HUDEP-2 (cell line): ENCODE measurements at regions not wholly inside any gene's neighbourhood (a gene's known extent, or its start where the extent isn't known, plus 50 kb on each side); places are given as distances from the start of the nearest gene placed in this dataset.
A peak's percentile ranks its signal among the peaks of the same experiment; 100 is the strongest.
"Not testable (repeated sequence)": the region's sequence is repeated elsewhere in the genome, so short reads cannot be mapped to it uniquely, and the experiment has no call there.

Experiments
- DNase-seq, 76 experiments: peaks; one replicate each; lab custom pipeline; 2025; ENCODE audit not compliant: unreplicated experiment in 76 of 76; lab: John Stamatoyannopoulos, UW

- no peak for DNase-seq
These were observed 333.9 kb upstream of the CNR1 start for GRCh38 chr6:88499845-88500699.

GRCh38 chr6:88499436-88499835, 333.3 kb upstream of the CNR1 start:
- DNase-seq: no peak

- not testable (repeated sequence) for DNase-seq
These were observed 331.3 kb upstream of the CNR1 start for GRCh38 chr6:88497403-88497802.

GRCh38 chr6:88494401-88495140, 328.4 kb upstream of the CNR1 start:
- no peak for DNase-seq

GRCh38 chr6:88493717-88494116, 327.6 kb upstream of the CNR1 start:
- no peak for DNase-seq

- peak in 4 of 76 experiments; percentile 7 to 13 (median 12) for DNase-seq
These were observed 326.7 kb upstream of the CNR1 start for GRCh38 chr6:88492824-88493223.

- no peak for DNase-seq
These were observed 326.1 kb upstream of the CNR1 start for GRCh38 chr6:88492241-88492640.

GRCh38 chr6:88491266-88491880, 325.2 kb upstream of the CNR1 start:
- no peak for DNase-seq

GRCh38 chr6:88490908-88491264, 324.7 kb upstream of the CNR1 start:
- no peak for DNase-seq

- no peak for DNase-seq
These were observed 324.2 kb upstream of the CNR1 start for GRCh38 chr6:88490195-88490907.

GRCh38 chr6:88483424-88483823, 317.3 kb upstream of the CNR1 start:
- DNase-seq: no peak

- no peak for DNase-seq
These were observed 316.3 kb upstream of the CNR1 start for GRCh38 chr6:88482465-88482864.

- DNase-seq: no peak
These were observed 315.4 kb upstream of the CNR1 start for GRCh38 chr6:88481519-88481918.

- no peak for DNase-seq
These were observed 314.7 kb upstream of the CNR1 start for GRCh38 chr6:88480816-88481215.

GRCh38 chr6:88477413-88477812, 311.3 kb upstream of the CNR1 start:
- peak in 2 of 76 experiments; percentile 14 to 44 for DNase-seq

GRCh38 chr6:88476388-88476787, 310.2 kb upstream of the CNR1 start:
- no peak for DNase-seq

GRCh38 chr6:88474720-88475119, 308.6 kb upstream of the CNR1 start:
- DNase-seq: no peak

GRCh38 chr6:88473589-88473988, 307.4 kb upstream of the CNR1 start:
- no peak for DNase-seq

- no peak for DNase-seq
These were observed 306.8 kb upstream of the CNR1 start for GRCh38 chr6:88472851-88473525.

GRCh38 chr6:88459643-88460042, 293.5 kb upstream of the CNR1 start:
- DNase-seq: no peak
